NCI-H226 (cell line): ENCODE measurements at regions not wholly inside any gene's neighbourhood (a gene's known extent, or its start where the extent isn't known, plus 50 kb on each side); places are given as distances from the start of the nearest gene placed in this dataset.
A peak's percentile ranks its signal among the peaks of the same experiment; 100 is the strongest.

Experiments used
- DNase-seq: peaks from one replicate; pipeline ENCODE4 v3.0.0-alpha.2; 2015

GRCh38 chr1:80076469-80076868 lies 1069.9 kb upstream of the ADGRL4 start:
- DNase-seq: no peak

GRCh38 chr1:80075351-80075750 lies 1068.8 kb upstream of the ADGRL4 start:
- DNase-seq: no peak

DNA sequence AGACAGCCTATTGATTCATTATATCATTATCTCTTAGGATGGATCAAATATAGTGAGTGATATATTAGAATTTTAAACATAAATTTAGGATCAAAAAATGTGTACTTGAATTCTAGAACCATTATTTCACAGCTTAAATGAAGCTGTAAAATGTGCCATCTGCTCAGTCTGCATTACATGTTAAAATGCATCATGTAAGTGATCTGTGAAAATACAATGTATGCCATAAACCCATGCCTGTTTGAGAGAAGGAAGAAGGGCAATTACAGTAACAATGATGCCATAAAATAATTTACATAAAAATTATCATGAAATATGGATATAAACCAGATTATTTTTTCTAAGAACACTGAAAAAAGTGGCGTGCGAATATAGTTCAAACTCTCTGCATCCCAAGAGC lies 1066.0 kb upstream of the ADGRL4 start:
- DNase-seq: no peak

DNA sequence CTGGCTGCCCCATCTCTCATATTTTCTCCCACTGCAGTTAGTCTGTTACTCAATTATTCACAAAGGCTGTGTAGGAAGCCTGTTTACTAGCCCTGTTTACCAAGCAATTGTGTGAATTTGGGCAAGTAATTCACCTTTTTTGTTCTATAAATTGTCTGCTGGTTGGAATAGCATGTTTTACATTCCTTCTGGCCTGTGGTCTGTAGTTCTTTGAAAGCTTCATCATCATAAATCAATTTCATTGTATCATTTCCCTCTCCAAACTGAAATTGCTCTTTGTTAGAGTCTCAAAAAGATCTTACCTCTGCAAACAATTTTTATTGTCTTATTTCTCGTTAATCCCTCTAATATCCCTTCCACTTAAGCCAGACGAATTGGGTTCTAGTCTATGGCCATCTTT lies 1059.5 kb upstream of the ADGRL4 start:
- no peak for DNase-seq

DNA sequence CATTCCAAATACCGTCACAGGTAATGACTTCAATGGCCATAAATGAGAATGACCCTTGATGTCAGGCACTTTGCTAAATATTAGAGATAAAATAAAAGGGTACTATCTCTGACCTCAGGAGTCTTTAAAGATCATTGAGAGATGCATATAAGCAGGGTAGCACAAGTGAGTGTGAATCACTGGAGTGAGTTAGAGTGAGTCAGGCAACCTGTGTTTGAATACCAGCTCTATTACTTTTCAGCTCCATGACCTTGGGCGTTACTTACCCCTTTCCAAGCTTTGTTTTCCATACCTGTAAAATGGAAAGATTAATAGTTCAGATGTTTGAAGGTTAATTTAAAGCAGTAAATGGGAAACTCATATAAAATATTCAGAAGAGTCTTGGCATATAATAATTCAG lies 1058.0 kb upstream of the ADGRL4 start:
- DNase-seq: peak; percentile 55

- DNase-seq: peak; percentile 74
Observed at GRCh38 chr1:80059940-80060339, 1053.4 kb upstream of the ADGRL4 start.

DNA sequence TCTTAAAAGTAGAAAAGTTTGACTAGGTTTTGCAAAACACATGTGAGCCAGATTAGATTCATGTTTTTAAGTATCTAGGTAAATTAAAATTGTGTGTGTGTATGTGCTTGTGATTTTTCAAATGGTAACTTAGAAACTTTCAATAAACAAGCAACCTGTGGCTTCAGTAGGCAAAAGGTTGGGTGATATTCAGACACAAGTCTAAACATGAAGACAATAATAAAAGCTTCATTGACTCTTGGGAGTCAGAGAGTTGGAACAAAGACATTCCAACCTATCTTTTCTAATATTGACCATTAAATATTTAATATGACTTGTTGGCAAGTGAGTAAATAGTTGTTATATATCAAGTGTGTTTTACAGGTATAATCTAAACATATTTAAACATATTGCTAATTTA lies 1049.6 kb upstream of the ADGRL4 start:
- DNase-seq: no peak

DNA sequence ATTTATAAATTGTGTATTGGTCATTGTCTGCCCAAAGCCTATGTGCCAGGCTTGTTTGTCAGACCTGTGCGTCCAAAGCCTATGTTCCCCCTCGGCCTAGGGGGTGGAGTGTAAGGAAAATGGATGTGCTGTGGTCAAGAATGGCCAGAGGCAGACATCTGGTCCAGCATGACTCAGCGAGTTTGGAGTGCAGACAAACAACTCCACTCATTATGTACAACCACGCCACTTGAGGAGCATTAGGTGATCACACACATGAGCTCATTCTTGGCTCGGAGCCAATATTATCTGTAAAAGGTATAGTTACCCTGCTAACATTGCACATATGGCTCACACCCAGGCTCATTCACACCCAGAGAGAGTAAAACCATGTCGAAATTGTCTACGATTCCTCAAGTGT lies 1047.6 kb upstream of the ADGRL4 start:
- peak; percentile 77 for DNase-seq

GRCh38 chr1:80053613-80054012 lies 1047.1 kb upstream of the ADGRL4 start:
- no peak for DNase-seq

DNA sequence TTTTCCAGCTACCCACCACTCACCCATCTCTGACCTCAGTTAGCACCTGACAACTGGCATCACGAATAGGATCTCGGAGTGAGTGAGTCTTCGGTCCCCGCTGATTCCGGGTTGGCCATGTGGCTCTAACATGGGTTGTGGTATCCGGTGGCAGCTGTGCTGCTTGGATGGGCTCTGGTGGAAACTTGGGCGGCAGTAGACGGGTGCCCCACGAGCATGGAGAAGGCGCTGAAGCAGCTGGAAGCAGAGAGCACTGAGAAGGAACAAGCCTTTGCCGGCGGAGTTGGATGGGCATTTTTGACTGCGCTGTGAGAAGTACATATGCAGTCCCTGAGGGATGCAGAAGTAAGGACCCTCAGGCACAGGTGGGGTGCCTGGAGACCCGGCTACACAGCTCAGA lies 1044.0 kb upstream of the ADGRL4 start:
- DNase-seq: no peak

GRCh38 chr1:80050085-80050484 lies 1043.6 kb upstream of the ADGRL4 start:
- no peak for DNase-seq

- DNase-seq: no peak
Observed at GRCh38 chr1:80048716-80049115, 1042.2 kb upstream of the ADGRL4 start.

DNA sequence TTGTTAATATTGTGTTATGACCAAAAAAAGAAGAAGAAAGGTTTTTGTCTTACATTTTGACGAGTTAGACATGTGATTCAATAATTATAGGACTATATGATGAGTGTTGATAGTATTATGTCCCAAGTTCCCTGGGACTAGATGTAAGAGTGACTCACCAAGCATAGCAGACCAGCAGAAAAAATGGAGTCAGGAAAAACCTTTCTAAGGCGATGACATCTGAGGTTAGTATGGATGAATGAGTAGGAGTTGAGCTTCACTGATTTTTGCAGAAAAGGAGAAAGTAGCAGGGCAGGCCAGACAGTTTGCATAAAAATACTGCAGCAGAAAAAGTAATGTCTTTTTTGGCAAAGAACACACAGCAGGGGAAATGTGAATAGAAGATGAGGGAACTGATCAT lies 1041.3 kb upstream of the ADGRL4 start:
- DNase-seq: peak; percentile 49

DNA sequence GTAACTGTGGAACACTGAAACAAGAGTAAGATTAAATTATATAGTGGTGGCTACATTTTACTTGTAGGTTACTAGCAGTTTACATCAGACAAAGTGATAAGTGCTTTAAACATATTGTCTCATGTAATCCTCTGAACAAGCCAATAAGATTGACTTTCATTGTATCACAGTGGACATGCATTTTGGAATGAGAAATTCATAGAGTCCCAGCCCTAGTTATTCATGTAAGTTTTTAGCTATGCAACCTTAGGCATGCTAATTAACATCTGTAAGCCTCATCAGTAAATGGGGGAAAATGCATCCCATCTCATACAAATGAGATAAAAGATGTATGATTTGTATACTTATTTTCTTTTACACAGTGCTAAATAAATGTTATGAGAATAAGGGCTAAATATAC lies 1038.1 kb upstream of the ADGRL4 start:
- no peak for DNase-seq

DNA sequence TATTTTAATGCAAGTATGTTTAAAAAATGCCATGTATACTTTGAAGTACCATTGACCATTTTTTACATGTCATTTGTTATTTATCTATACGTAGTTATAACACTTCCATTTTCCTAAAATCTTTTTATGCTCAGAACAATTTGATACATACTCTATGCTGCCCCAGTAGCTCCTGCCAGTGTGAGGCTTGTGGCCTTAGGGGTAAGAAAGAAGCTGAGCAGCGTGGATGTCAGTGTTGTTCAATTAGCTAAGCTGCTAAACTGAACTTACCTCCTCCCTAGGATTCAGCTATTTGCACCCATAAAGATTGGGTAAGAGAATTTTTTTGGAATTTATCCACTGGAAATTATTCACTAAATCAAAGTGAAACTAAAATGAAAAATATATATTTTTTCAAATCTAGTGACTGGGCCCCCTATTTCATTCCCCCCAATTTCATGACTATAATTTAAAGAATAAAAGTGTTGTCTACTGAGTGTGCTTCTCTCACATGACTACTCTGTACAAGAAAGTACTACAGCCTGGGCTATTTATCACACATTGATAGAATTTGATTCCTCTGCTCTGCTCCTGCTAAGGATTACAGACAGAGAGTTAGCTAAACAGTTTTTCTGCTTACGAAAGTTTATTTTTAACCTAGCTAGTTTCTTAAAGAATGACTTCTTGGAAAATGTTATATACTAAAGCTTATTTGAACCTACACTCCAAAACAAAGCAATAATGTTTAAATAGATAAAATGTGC lies 1030.3 kb upstream of the ADGRL4 start:
- DNase-seq: no peak

GRCh38 chr1:80023358-80023757 lies 1016.8 kb upstream of the ADGRL4 start:
- no peak for DNase-seq

DNA sequence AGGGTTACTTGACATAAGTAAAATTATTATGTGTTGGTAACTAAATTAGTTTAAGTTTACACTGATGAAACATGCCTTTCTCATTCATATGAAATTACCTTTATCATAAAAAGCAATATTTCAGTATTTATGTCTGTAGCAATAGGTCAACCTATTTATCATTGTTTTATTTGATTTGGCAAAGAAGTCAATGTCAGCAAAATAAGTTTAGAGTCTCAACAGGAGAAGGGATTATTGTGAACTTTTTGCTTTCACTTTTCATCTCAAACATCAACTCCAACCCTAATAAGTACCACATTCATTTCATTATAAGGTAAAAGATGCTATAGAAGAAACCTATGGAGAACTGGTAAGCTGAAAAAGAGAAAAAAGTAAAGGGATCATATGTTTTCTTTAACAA lies 1015.4 kb upstream of the ADGRL4 start:
- no peak for DNase-seq

- DNase-seq: no peak
Observed at GRCh38 chr1:80018348-80018747, 1011.8 kb upstream of the ADGRL4 start.

DNA sequence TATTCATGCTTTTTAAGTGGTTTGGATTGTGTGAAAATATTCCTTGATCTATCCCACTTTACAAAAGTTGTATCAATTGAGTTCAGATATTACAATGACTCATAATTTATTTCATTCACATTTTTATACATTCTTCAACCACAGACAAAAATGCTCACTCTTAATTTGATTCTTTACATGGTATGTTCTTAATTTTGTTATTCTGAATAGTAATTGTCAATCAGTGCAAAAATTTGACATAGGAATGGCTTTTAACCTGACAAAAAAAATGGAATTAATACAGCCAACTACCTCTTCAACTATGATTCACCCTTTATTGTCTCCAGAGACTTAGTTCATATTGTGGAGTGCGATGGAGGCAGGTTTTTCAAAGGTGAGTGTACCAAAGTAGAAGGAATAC lies 1002.4 kb upstream of the ADGRL4 start:
- DNase-seq: no peak

- DNase-seq: no peak
Observed at GRCh38 chr1:80003250-80003649, 996.7 kb upstream of the ADGRL4 start.

DNA sequence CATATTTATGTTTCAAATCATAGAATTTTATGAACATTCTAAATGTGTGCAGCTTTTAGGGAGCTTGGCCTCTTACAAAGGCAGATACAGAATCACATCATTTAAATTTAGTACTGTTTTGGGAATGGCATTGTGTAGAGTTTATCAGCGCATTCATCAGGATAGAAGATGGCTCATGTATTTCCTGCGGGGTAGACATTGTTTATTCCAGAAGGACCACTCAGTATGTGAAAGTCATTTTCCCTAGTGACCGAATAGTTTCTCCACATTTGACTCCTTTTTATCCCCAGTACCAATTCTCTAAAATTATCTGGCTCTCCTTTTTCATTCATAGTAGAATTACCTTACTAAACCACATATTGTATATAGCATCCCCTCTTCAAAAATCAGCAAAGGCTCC lies 981.9 kb upstream of the ADGRL4 start:
- DNase-seq: no peak

DNA sequence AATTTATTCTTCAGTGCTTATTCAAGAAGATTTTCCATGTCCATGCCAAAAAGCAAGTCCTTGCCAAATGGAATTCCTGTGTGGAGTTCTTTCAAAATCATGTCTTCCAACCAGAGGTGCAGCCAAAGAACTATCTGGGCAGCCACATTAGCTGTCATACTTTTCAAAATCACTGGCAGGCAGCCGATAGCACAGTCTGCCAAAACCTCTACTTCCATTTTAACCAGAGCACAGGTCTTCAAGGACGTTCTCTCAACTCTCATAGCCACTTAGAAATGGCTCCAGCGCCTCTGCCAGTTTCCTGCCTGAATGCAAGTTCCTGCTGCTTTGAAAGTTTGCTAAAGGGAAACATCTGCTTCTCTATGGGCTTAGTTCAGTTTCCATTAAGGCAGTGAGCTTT lies 975.7 kb upstream of the ADGRL4 start:
- peak; percentile 78 for DNase-seq

DNA sequence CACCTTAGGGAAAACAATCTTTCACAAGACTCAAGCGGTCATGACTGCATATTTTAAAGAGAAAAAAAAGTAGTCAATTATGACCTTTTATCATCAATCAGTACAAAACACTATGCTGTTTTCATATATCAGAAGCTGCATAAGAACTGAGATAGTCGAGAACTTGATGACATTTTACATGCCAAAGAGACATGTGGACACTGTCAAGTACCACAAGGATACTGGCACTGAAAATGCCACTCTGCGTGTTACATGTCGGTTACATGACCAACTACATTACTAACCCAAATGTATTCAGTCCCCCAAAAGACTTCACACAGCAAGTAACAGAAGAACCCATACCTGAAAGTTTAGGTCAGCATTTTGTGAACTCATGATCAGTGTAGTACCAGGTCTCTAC lies 975.0 kb upstream of the ADGRL4 start:
- no peak for DNase-seq

- DNase-seq: no peak
Observed at GRCh38 chr1:79979346-79979745, 972.8 kb upstream of the ADGRL4 start.

DNA sequence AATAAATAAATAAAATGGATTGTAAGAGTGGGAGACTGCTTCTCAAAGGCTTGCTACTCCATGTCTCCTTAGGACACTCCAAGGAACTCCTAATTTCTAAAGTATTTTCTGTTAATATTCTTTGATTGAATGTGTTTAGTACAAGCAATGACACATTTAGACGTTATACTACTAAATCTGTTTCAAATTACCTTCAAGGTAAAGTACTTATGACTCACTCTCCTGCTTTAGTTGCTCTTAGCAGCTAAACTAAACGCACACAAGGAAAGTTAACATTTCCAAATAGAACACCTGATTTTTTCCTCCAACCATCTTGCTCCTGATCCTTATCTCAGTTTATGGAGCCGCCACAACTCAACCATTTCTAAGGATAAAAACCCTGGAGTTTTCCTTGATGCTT lies 969.8 kb upstream of the ADGRL4 start:
- DNase-seq: no peak

DNA sequence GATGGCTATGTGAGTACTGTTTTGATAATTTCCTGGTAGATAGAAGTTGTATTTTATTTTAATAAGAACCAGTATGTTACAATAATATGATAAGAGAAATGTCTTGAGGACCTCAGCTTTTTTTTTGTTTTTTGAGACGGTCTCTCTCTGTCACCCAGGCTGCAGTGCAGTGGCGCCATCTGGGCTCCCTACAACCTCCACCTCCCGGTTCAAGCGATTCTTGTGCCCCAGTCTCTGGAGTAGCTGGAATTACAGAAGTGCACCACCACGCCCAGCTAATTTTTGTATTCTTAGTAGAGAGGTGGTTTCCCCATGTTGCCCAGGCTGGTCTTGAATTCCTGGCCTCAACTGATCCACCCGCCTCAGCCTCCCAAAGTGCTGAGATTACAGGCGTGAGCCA lies 968.1 kb upstream of the ADGRL4 start:
- no peak for DNase-seq
